ENCODE measurements at regions not wholly inside any gene's neighbourhood (a gene's known extent, or its start where the extent isn't known, plus 50 kb on each side); places are given as distances from the start of the nearest gene placed in this dataset.

DNA sequence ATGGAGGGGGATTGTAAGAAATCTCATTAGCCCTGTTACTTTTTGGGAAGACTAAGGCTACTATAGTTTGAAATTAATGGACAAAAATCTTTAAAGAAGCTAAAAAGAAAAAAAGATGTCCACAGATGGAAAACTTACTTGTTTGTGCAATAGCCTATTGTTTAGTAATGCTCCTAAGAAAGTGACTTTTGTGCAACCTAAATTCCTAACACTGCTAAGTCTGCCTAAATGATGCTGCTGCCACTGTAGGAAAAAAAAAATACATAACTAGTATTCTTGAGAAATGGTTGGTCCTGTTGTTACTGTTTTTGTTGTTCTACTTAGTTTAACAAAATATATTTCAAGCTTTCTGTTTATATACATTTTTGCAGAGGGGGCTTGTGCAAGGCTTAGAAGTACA is 108.2 kb upstream of the NR3C1 start:
- no peak for TF ChIP-seq EZH2 (IDR thresholded peaks at IDR 0.05; ENCODE audit: low read length, missing control alignments)
- TF ChIP-seq, protein P1, sequence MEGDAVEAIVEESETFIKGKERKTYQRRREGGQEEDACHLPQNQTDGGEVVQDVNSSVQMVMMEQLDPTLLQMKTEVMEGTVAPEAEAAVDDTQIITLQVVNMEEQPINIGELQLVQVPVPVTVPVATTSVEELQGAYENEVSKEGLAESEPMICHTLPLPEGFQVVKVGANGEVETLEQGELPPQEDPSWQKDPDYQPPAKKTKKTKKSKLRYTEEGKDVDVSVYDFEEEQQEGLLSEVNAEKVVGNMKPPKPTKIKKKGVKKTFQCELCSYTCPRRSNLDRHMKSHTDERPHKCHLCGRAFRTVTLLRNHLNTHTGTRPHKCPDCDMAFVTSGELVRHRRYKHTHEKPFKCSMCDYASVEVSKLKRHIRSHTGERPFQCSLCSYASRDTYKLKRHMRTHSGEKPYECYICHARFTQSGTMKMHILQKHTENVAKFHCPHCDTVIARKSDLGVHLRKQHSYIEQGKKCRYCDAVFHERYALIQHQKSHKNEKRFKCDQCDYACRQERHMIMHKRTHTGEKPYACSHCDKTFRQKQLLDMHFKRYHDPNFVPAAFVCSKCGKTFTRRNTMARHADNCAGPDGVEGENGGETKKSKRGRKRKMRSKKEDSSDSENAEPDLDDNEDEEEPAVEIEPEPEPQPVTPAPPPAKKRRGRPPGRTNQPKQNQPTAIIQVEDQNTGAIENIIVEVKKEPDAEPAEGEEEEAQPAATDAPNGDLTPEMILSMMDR (conservative IDR thresholded peaks at IDR 0.05 in 1 of 2, IDR thresholded peaks at IDR 0.05 in 1 of 2; ENCODE audit: low read depth in 1 of 2, low read length in 2 of 2): no peak

All from fibroblast of lung (primary cell).